IPS-NIHi7 (cell line): ENCODE measurements at regions not wholly inside any gene's neighbourhood (a gene's known extent, or its start where the extent isn't known, plus 50 kb on each side); places are given as distances from the start of the nearest gene placed in this dataset.

ENCODE experiments used
- DNase-seq: peaks from one replicate; pipeline ENCODE4 v3.0.0; 2012; ENCODE audit warnings: mixed read lengths; ENCODE audit errors: extremely low spot score

- DNase-seq: no peak
These were observed 50.6 kb upstream of the IFNGR1 start for GRCh38 chr6:137269803-137270202.

- DNase-seq: no peak
These were observed 50.2 kb upstream of the IFNGR1 start for GRCh38 chr6:137269347-137269746.
